GM19452 (cell line): ENCODE measurements at regions not wholly inside any gene's neighbourhood (a gene's known extent, or its start where the extent isn't known, plus 50 kb on each side); places are given as distances from the start of the nearest gene placed in this dataset.
"Not testable (repeated sequence)": the region's sequence is repeated elsewhere in the genome, so short reads cannot be mapped to it uniquely, and the experiment has no call there.

Experiments
- ATAC-seq: cut with Tn5 transposase; IDR thresholded peaks from one replicate; pipeline ENCODE4 v1.9.1; 2021; ENCODE audit not compliant: unreplicated experiment

DNA sequence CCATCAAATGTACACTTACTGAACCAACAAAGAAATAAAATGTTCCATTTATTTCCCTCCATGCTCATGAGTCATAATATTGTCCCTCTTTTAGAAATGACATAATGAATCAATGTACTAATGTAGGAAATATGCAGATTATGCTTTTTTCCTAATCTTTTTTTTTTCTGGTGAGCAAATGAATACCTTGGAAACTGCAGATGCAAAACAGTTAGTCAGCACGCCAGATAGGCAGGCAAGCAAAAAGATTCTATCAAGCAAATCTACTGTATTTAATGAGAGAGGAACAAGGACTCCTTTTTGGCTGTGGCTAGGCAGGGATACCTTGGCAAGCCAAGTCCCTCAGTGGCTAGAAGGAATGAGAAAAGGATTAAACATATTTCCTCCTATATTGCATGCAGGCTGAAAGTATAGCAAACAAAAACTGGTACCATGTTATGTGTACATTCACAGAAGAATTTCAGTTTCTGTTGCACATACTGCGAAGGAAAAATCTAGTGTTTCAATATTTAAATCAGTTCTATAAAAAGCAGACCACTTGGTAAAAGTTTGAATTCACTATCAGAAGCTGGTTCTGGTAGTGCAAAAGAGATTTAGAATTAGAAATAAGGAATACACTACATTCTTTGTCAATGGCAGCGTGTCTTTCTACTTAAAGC, 605.4 kb downstream of the TLE1 start:
- no peak for ATAC-seq

DNA sequence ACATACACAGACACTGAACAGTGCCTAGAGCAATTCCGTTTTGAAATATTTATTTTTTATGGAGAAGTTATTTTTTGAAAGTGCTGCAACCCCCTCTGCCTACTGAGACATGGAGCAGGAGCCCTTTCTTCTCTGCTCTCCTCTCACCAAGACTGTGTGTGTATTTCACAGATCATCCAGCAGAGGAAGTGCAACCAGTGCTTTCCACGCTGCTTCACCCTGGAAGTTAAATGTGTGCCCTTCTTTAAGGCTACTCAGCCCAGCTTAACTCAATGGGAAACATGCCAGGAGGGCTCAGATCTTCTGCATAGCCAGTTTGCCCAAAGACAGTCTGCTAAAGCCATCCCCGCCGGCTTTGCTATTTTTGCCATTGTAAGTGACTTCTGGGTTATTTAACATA, 606.3 kb downstream of the TLE1 start:
- no peak for ATAC-seq

DNA sequence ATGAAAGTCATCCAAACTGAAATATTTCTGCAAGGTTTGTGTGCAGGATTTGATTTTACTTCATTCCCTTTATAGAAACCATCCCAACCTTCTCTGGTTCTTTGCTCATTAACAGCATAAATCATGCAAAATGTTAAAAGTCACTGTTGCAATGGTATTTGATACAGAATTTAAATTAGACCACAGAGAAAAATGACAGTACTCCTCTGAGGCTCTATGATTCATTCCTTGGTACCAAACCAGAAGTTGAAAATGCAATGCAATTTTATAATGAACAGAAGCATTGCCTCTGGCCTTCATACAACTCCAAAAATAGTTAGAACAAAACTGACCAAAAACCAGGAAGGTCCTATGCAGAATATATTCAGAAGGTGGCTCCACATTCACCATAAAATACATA, 607.1 kb downstream of the TLE1 start:
- no peak for ATAC-seq

DNA sequence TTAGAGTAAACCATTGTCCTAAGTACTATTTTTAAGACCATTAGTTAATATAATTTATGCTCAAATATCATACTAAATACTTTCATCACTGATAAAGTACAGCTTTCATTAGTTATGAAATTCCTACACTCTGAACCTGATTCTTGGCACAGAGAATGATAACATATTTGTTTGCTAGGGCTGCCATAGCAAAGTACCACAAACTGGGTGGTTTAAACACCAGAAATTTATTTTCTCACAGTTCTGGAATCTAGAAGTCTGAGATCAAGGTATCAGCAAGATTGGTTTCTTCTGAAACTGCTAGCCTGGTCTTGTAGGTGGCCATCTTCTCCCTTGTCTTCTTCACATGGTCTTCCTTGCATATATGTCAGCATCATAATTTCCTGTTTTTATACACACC, 608.4 kb downstream of the TLE1 start:
- ATAC-seq = no peak

DNA sequence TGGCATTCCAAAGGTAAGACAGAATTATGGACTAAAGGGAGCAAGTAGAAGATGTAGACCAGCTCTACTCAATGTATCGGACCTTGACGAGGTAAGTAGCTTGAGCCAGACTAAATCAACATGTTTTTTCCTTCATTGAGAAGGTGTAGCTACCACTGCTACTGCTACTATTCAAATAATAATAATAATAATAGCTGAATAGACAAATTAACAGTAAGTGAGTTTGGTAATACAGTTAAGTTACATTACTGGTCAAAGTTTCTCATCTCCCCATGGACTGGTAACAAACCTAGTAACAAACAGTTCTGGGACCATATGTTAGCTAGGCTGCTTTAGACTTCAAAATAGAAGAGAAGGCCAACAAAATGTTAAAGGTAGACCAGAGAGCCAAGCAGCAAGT, 609.2 kb downstream of the TLE1 start:
- ATAC-seq = no peak

DNA sequence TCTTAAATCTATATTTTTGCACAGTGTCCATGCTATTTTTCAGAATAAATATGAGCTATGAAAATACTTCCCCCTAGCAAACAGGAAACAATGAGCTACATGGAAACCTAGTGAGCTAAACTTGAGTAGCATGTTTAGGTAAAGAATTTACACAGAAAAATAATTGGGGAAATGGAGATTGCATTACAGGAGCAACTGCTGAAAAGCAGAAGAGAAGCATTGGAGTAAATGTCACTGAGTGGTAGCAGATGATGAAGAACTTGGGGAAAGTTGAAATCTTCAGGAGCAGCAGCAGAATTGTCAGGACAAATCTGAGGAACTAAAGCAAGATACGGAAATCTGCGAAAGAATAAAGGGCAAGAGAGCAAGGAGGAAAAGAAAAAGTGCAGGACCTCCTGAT, 610.3 kb downstream of the TLE1 start:
- no peak for ATAC-seq

DNA sequence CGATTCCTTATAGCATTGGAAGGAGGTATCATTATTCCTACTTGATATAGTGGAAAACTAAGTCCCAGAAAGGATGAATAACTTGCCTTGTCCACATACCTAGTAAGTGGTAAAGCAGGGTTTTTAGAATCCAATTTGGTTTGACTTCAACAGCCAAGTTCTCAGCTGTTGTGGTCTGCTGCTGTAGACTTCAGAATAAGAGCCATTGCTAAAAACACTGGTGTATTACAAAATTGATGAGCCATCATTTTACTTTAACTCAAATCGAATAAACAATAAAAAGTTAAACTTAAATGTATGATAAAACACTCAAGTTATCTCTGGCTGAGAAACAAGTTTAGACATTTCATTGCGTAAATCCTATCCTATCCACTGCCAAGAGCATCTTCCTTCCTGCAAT, 610.8 kb downstream of the TLE1 start:
- ATAC-seq = no peak

DNA sequence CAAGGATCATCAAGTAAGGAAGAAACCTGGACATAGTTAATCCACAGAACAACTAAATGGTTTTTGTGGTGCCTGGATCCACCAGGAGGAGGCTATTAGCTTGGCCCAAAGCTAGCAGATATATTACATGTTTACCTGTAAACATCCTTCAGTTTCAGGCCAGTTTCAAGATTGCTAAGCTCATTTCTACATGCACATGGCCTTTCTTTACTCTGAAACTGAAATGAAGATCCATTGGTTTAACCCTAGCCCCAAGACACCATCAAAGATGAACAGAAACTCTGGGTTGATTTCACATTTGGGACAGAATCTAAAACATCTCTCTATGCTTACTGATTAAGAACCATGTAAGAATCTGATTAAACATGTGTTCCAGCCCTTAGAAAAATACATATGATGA, 611.8 kb downstream of the TLE1 start:
- ATAC-seq = no peak

GRCh38 chr9:81076131-81076530, 613.2 kb downstream of the TLE1 start:
- ATAC-seq = no peak

DNA sequence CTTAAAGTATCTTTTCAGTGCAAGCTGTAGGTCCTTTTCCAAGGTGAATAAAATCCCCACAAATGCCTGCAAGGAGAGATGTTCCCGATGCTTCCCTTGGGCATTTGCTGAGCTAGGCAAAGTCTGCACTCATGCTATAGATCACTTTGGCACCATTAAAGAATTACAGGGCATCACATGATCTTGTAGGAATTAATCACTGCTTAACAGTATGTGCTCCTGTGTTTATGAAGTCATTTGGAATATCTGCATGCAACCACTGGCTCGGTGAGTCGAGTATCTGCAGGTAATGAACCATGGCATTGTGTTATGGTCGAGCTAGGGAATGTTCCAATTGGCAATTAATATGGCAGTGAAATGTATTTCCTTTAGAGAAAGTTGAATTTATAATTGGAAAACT, 615.1 kb downstream of the TLE1 start:
- no peak for ATAC-seq

DNA sequence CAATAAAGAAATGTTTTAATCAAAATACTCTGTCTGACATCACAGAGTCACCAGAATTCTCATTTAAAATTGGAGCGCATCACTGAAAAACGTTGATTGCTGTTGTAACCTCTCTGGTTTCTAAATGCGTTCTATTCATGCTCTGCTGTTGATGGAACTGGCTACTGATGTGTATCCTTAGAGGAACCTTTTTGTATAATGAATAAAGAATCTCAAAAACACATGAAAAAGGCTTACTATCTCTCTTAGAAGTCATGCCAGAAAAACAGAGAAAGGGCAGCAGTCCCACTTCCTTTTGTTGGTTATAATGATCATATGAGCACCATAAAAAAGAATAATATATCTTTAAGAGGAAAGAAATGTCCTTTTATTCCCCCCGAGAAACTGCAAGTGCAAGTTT, 615.5 kb downstream of the TLE1 start:
- no peak for ATAC-seq

- no peak for ATAC-seq
Observed at GRCh38 chr9:81072758-81073157, 616.6 kb downstream of the TLE1 start.

DNA sequence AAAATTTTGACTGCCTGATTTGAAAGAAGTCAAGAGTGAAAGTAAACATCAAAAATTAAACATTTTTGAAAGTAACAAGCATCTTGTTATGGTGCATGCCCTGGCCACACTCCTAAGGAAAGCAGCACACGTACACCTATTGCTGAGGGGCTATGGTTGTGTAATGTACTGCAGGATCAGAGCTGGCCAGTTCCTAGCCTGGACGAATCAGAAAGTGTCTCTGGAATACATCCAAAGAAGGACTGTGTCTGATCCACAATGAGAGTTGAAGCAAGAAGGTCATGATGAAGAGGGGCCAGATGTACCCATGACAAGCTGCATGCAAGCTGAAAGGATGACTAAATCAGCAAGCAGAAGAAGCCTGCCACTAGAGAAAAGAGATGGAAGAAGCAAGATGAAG, 618.2 kb downstream of the TLE1 start:
- no peak for ATAC-seq

GRCh38 chr9:81070689-81071088, 618.7 kb downstream of the TLE1 start:
- no peak for ATAC-seq

DNA sequence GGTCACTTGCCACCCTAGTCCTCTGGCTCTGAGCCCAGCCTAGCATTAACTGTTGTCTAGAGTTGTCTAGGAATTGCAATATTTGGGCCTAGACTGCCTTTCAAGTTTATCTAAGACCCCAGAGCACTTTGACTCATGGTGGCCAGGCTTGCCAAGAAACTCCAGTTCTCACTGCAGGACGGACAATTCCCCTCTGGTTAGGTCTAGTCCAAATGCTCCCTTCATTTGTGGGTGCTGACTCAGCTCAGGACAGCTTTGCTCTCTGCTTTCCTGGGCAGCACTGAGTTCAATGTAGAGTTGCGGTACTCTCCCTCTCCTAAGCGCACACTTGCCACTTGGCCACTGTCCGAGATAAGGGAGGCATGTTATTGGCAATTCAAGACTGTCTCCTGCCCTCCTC, 619.4 kb downstream of the TLE1 start:
- no peak for ATAC-seq

DNA sequence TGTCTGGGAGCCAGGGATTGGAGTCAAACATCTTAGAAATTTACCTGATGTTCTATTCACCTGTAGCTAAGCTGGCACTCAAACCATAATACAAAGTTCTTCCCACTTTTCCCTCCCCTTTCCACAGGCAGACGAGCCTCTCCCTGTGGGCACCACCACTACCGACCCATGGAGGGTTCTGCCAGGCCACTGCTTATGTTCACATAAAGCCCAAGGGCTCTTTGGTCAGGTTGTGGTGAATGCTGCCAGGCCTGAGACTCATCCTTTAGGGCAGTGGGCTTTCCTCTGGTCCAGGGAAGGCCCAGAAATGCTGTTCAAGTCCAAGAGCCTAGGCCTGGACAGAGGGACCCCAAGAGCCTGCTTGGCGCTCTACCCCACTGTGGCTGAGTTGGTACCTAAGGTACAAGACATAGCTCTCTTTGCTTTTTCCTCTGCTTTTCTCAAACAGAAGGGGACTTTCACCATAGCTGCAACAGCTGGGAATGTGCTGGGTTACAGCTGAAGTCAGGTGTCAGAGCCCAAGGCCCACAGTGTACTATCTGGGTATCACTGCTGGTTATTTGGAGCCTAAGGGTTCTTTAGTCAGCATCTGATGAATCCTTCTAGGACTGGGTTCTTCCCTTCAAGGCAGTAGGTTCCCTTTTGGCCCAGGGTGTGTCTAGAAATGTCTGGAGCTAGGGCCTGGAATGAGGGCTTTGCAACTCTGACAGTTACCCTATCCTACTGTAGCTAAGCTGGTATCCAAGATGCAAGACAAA, 620.1 kb downstream of the TLE1 start:
- ATAC-seq = no peak

- ATAC-seq = not testable (repeated sequence)
Observed at GRCh38 chr9:81062995-81063394, 626.4 kb downstream of the TLE1 start.

GRCh38 chr9:81058782-81059181, 630.6 kb downstream of the TLE1 start:
- no peak for ATAC-seq

DNA sequence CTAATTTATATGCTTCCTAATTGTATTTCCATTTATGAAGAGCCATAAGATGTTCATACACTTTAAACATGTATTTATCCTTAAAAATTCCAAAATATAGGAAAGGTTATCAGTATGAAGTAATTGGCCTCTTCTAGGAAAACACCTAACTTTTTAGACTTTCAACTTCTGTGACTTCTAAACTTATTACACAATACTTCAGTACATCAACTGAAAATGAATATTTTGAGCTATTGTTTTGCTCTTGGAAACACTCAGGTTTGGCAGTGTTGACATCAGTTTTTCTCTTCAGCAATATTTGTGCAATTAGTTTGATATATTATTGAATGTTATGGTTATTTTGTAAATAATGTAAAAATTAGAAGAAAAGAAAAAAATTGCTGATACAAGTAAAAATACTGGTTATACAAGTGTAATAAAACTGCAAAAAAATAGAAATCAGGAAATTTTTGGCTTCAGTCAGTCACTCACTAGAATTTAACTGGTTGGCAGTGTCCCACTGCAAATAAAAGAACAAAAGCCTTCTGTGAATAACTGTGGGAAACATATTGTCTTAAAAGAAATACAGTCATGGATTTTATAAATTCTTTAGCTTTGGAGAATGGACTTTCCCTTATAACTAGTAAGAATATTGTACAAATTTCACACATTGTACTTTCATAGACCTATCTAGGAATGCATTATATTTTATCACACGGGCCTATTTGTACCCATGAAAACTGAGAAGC, 635.9 kb downstream of the TLE1 start:
- ATAC-seq = no peak

DNA sequence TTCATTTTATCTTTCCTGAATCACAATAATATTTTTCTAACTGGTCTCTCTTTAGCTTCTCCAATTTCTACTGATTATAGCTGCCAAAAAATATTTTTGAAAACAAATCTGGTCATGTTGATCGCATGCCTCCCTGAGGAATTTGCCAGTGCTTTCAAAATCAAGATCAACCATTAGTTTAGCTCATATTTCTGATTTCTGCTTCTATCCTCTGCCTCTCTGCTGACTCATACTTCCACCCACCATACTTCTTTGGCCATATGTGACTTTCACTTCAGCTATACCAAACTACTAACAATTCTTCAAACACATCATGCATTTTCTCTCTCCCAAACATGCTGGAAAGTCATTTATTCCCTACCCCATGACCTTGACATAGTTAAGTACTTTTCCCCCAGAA, 636.5 kb downstream of the TLE1 start:
- no peak for ATAC-seq

DNA sequence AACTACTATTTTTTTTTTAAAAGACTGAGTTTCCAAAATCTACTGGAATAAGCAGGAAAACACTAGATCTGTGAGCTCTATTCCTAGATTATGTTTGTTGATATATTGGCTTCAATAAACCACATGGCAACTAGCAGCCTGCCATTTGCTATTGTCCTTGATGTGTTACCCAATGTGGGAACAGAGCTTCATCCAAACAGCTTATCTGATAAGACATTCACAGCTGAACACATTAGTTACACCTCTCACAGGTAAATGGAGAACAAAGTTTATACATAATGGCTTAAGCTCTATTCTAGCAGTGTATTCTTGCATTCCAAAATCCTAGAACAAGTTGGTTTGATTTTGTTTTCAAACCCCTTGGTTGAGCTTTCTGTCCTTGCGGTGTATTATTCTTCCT, 642.1 kb downstream of the TLE1 start:
- ATAC-seq = no peak

- no peak for ATAC-seq
Observed at GRCh38 chr9:81045658-81046057, 643.7 kb downstream of the TLE1 start.
